Ovary (tissue), 7 donors: ENCODE measurements at regions not wholly inside any gene's neighbourhood (a gene's known extent, or its start where the extent isn't known, plus 50 kb on each side); places are given as distances from the start of the nearest gene placed in this dataset.
A peak's percentile ranks its signal among the peaks of the same experiment; 100 is the strongest.

Experiments used
- DNase-seq, 5 donors: peaks; one replicate each; pipeline ENCODE4 v3.0.0-alpha.2; 2019 to 2020
- H3K27ac ChIP-seq, 2 donors: fragments of 200-600 bp; one replicate each; pipeline versions ENCODE4 v1.5.1 to v1.8.0; 2019 to 2022
- H3K27me3 ChIP-seq: fragments of 200-600 bp; one replicate; pipeline ENCODE4 v1.8.0; 2022
- H3K36me3 ChIP-seq: fragments of 200-600 bp; sonication (generic); one replicate; pipeline ENCODE4 v1.5.1; 2019
- H3K4me1 ChIP-seq: one replicate; pipeline ENCODE4 v1.8.1; 2013; ENCODE audit warnings: mild to moderate bottlenecking, moderate library complexity; ENCODE audit not compliant: insufficient read depth
- H3K4me3 ChIP-seq: fragments of 200-600 bp; sonication (generic); one replicate; pipeline ENCODE4 v1.5.1; 2017
- H3K9me3 ChIP-seq, 2 donors: fragments of 200-600 bp in 1 of 2; sonication (generic) in 1 of 2; one replicate each; pipeline versions ENCODE4 v1.5.1 to v1.8.1; 2013 to 2019; ENCODE audit warnings: mild to moderate bottlenecking in 1 of 2, moderate library complexity in 1 of 2
- CTCF ChIP-seq, 3 donors: fragments of 450-650 bp in 2 of 3; fragments of 200-600 bp in 1 of 3; IDR thresholded peaks; one replicate each; pipeline versions ENCODE4 v1.5.1 to v1.8.0; 2016 to 2022; ENCODE audit warnings: antibody characterized with exemption in 3 of 3, mild to moderate bottlenecking in 1 of 3
- EP300 ChIP-seq: sonication (generic); formaldehyde crosslinking; IDR thresholded peaks from one replicate; pipeline ENCODE4 v1.6.1; 2017; ENCODE audit warnings: antibody characterized with exemption
- POLR2A ChIP-seq: fragments of 450-650 bp; IDR thresholded peaks from one replicate; pipeline ENCODE4 v1.6.1; 2017; ENCODE audit warnings: antibody characterized with exemption, mild to moderate bottlenecking, moderate library complexity
- WGBS, 3 donors: extraction: QIAGEN DNeasy Blood & Tissue Kit in 1 of 3; methylation state at CpG; one replicate each; pipeline versions ENCODE4 v1.1.5 to v1.1.7; 2013 to 2017; 5-methylcytosine and 5-hydroxymethylcytosine counted together
- intact Hi-C, 4 donors: fragments of 100-400 bp; cut with DNase I; formaldehyde crosslinking; loops; one replicate each; pipeline versions ENCODE4 v1.11.0 to v1.15.1; 2022 to 2023
- donor health status: DM: no; HTN: no; CAD: no; lungs with moderate emphysema.
- donor health status: DM: no; HTN: no; CAD: no.
- donor health status: Bipolar disorder and iron deficiency.
- donor health status: DM: no; HTN: no; CAD: no.
- donor health status: DM: yes; HTN: yes; CAD: no.

- TF ChIP-seq POLR2A (no peak), CTCF (IDR thresholded peaks at IDR 0.05) (no peak), EP300 (no peak)
- H3K27ac ChIP-seq, result peak overlapping the region in 1 of 2 donors; percentile 12
- no peaks in the 10 kb centered on the region for H3K9me3 ChIP-seq
- intact Hi-C loops, result no loop called here
- peak; percentile 59 to 88 (median 74) for DNase-seq
- no peaks in the 10 kb centered on the region for H3K36me3 ChIP-seq
- H3K4me3 ChIP-seq, result no peak overlapping the region
- H3K4me1 ChIP-seq, result peaks cover 6% of the 10 kb centered on the region
- no peaks in the 10 kb centered on the region for H3K27me3 ChIP-seq
- 17 to 27% (median 21%) methylated on average over 6 of the region's 6 CpGs for WGBS, 3 donors
Observed at GRCh38 chr16:14321542-14321941, 250.4 kb downstream of the MRTFB start.

- no peak overlapping the region for H3K4me3 ChIP-seq
- DNase-seq, result no peak
- peaks cover 4% of the 10 kb centered on the region for H3K4me1 ChIP-seq
- 93 to 99% (median 94%) methylated on average over 4 of the region's 4 CpGs for WGBS, 3 donors
- intact Hi-C loops, result no loop called here
- no peaks in the 10 kb centered on the region for H3K9me3 ChIP-seq
- no peak overlapping the region for H3K27ac ChIP-seq
- TF ChIP-seq EP300 (no peak), POLR2A (no peak), CTCF (IDR thresholded peaks at IDR 0.05) (no peak)
- no peaks in the 10 kb centered on the region for H3K36me3 ChIP-seq
- no peaks in the 10 kb centered on the region for H3K27me3 ChIP-seq
Observed at GRCh38 chr16:14320406-14320805, 249.3 kb downstream of the MRTFB start.
